Smooth muscle cell (in vitro differentiated cells): ENCODE measurements at regions not wholly inside any gene's neighbourhood (a gene's known extent, or its start where the extent isn't known, plus 50 kb on each side); places are given as distances from the start of the nearest gene placed in this dataset.

Experiments
- DNase-seq: peaks from one replicate; lab custom pipeline; 2025; ENCODE audit not compliant: unreplicated experiment; lab: John Stamatoyannopoulos, UW
- H2AFZ ChIP-seq: fragments of 200-600 bp; sonication (generic); 2 replicates; pipeline ENCODE4 v1.6.0; 2016; ENCODE audit warnings: antibody characterized with exemption, low read depth, mild to moderate bottlenecking
- H3F3A ChIP-seq: fragments of 200-600 bp; sonication (generic); 2 replicates; pipeline ENCODE4 v1.6.0; 2017; ENCODE audit warnings: antibody characterized with exemption, low read depth
- H3K27ac ChIP-seq: fragments of 200-600 bp; sonication (generic); 2 replicates; pipeline ENCODE4 v1.5.1; 2016; ENCODE audit warnings: low read depth, mild to moderate bottlenecking
- H3K27me3 ChIP-seq: fragments of 200-600 bp; sonication (generic); 2 replicates; pipeline ENCODE4 v1.6.1; 2016; ENCODE audit warnings: low read depth, mild to moderate bottlenecking
- H3K36me3 ChIP-seq: fragments of 200-600 bp; sonication (generic); 2 replicates; pipeline ENCODE4 v1.5.1; 2016; ENCODE audit warnings: low read depth
- H3K4me1 ChIP-seq: fragments of 200-600 bp; sonication (generic); 2 replicates; pipeline ENCODE4 v1.5.1; 2016; ENCODE audit warnings: low read depth
- H3K4me2 ChIP-seq: fragments of 200-600 bp; sonication (generic); 2 replicates; pipeline ENCODE4 v1.6.0; 2016; ENCODE audit warnings: mild to moderate bottlenecking
- H3K4me3 ChIP-seq: fragments of 200-600 bp; sonication (generic); 2 replicates; pipeline ENCODE4 v1.5.1; 2016; ENCODE audit warnings: mild to moderate bottlenecking
- H3K79me2 ChIP-seq: fragments of 200-600 bp; sonication (generic); 2 replicates; pipeline ENCODE4 v1.6.0; 2016; ENCODE audit warnings: low read depth, mild to moderate bottlenecking
- H3K9ac ChIP-seq: fragments of 200-600 bp; sonication (generic); 2 replicates; pipeline ENCODE4 v1.6.0; 2016; ENCODE audit warnings: low read depth
- H3K9me3 ChIP-seq: fragments of 200-600 bp; sonication (generic); replicated peaks from 2 replicates; pipeline ENCODE4 v1.5.1; 2016; ENCODE audit warnings: low read depth
- H4K20me1 ChIP-seq: fragments of 200-600 bp; sonication (generic); 2 replicates; pipeline ENCODE4 v1.6.0; 2016; ENCODE audit warnings: low read depth
- CTCF ChIP-seq: fragments of 200-600 bp; sonication (generic); IDR thresholded peaks from 2 replicates; pipeline ENCODE4 v1.5.1; 2017; ENCODE audit warnings: borderline replicate concordance, mild to moderate bottlenecking, antibody characterized with exemption; ENCODE audit not compliant: insufficient read depth, poor library complexity, severe bottlenecking
- WGBS: methylation state at CpG from one replicate; pipeline ENCODE4 v1.1.7; 2016; ENCODE audit warnings: low lambda C conversion rate; 5-methylcytosine and 5-hydroxymethylcytosine counted together

GRCh38 chrX:40953369-40953768 is 131.9 kb upstream of the USP9X start:
- H3K9ac ChIP-seq: no peak overlapping the region
- H4K20me1 ChIP-seq: no peaks in the 10 kb centered on the region
- no peak overlapping the region for H3K4me3 ChIP-seq
- TF ChIP-seq CTCF: no peak
- no peaks in the 10 kb centered on the region for H3K4me1 ChIP-seq
- WGBS: 90% methylated on average over 2 of the region's 2 CpGs
- no peak overlapping the region for H3K27ac ChIP-seq
- no peak overlapping the region for H2AFZ ChIP-seq
- no peaks in the 10 kb centered on the region for H3K27me3 ChIP-seq
- H3F3A ChIP-seq: no peaks in the 10 kb centered on the region
- H3K36me3 ChIP-seq: no peaks in the 10 kb centered on the region
- no peak for DNase-seq
- H3K79me2 ChIP-seq: no peaks in the 10 kb centered on the region
- no peaks in the 10 kb centered on the region for H3K9me3 ChIP-seq
- H3K4me2 ChIP-seq: no peak overlapping the region

- Histone ChIP-seq H4K20me1 (no peaks in the 10 kb centered on the region), H3K9ac (no peak overlapping the region), H3F3A (no peaks in the 10 kb centered on the region), H3K36me3 (no peaks in the 10 kb centered on the region), H3K4me1 (no peaks in the 10 kb centered on the region), H3K27me3 (no peaks in the 10 kb centered on the region), H3K4me3 (no peak overlapping the region), H3K27ac (no peak overlapping the region), H3K4me2 (no peak overlapping the region), H3K9me3 (no peaks in the 10 kb centered on the region), H3K79me2 (no peaks in the 10 kb centered on the region), H2AFZ (no peak overlapping the region)
- 92% methylated on average over 4 of the region's 4 CpGs for WGBS
- no peak for DNase-seq
- TF ChIP-seq CTCF: no peak
Measured at GRCh38 chrX:40960041-40960440, 125.2 kb upstream of the USP9X start.

GRCh38 chrX:40962793-40963407 is 122.3 kb upstream of the USP9X start:
- Histone ChIP-seq H3K4me3 (no peak overlapping the region), H3K79me2 (no peaks in the 10 kb centered on the region), H2AFZ (no peak overlapping the region), H3K27ac (no peak overlapping the region), H3K36me3 (no peaks in the 10 kb centered on the region), H3K4me2 (no peak overlapping the region), H3F3A (no peaks in the 10 kb centered on the region), H3K9ac (no peak overlapping the region), H3K9me3 (no peaks in the 10 kb centered on the region), H4K20me1 (no peaks in the 10 kb centered on the region), H3K27me3 (no peaks in the 10 kb centered on the region), H3K4me1 (no peaks in the 10 kb centered on the region)
- 86% methylated on average over 12 of the region's 12 CpGs for WGBS
- no peak for TF ChIP-seq CTCF
- no peak for DNase-seq

- no peak overlapping the region for H3K27ac ChIP-seq
- H3K4me3 ChIP-seq: no peak overlapping the region
- H4K20me1 ChIP-seq: no peaks in the 10 kb centered on the region
- H3K79me2 ChIP-seq: no peaks in the 10 kb centered on the region
- DNase-seq: no peak
- no peak overlapping the region for H3K4me2 ChIP-seq
- H3K4me1 ChIP-seq: no peaks in the 10 kb centered on the region
- no peak overlapping the region for H2AFZ ChIP-seq
- H3K9ac ChIP-seq: no peak overlapping the region
- no peaks in the 10 kb centered on the region for H3K27me3 ChIP-seq
- no peaks in the 10 kb centered on the region for H3K36me3 ChIP-seq
- H3F3A ChIP-seq: no peaks in the 10 kb centered on the region
- WGBS: 92% methylated on average over 1 of the region's 1 CpG
- H3K9me3 ChIP-seq: no peaks in the 10 kb centered on the region
- TF ChIP-seq CTCF: no peak
Measured at GRCh38 chrX:40964008-40964407, 121.2 kb upstream of the USP9X start.
